Liver (tissue), 3 donors: ENCODE measurements at regions not wholly inside any gene's neighbourhood (a gene's known extent, or its start where the extent isn't known, plus 50 kb on each side); places are given as distances from the start of the nearest gene placed in this dataset.
"Not testable (repeated sequence)": the region's sequence is repeated elsewhere in the genome, so short reads cannot be mapped to it uniquely, and the experiment has no call there.

ENCODE experiments used
- EGR1 ChIP-seq, 2 donors: IDR thresholded peaks; 2 replicates each; pipeline ENCODE4 v1.6.1; 2016 to 2018; ENCODE audit warnings: antibody characterized with exemption in 2 of 2, low read depth in 2 of 2
- FOXA1 ChIP-seq: IDR thresholded peaks from 2 replicates; pipeline ENCODE4 v1.6.1; 2016; ENCODE audit warnings: antibody characterized with exemption
- GABPA ChIP-seq, 2 donors: IDR thresholded peaks in 1 of 2; conservative IDR thresholded peaks in 1 of 2; 2 replicates each; pipeline ENCODE4 v1.6.1; 2016; ENCODE audit warnings: antibody characterized with exemption in 2 of 2, mild to moderate bottlenecking in 1 of 2, moderate library complexity in 1 of 2
- JUND ChIP-seq, 2 donors: IDR thresholded peaks; 2 replicates each; pipeline ENCODE4 v1.6.1; 2016; ENCODE audit warnings: antibody characterized with exemption in 2 of 2
- RAD21 ChIP-seq, 2 donors: IDR thresholded peaks; 2 replicates each; pipeline ENCODE4 v1.6.1; 2016; ENCODE audit warnings: antibody characterized with exemption in 2 of 2, mild to moderate bottlenecking in 2 of 2
- RXRA ChIP-seq, 2 donors: IDR thresholded peaks; 2 replicates each; pipeline ENCODE4 v1.6.1; 2017 to 2018; ENCODE audit warnings: antibody characterized with exemption in 2 of 2, mild to moderate bottlenecking in 1 of 2
- SP1 ChIP-seq: IDR thresholded peaks from 2 replicates; pipeline ENCODE4 v1.6.1; 2018; ENCODE audit warnings: antibody characterized with exemption, mild to moderate bottlenecking
- TAF1 ChIP-seq: conservative IDR thresholded peaks from 2 replicates; pipeline ENCODE4 v1.6.1; 2016; ENCODE audit warnings: antibody characterized with exemption, mild to moderate bottlenecking
- YY1 ChIP-seq: IDR thresholded peaks from 2 replicates; pipeline ENCODE4 v1.6.1; 2016; ENCODE audit warnings: antibody characterized with exemption, mild to moderate bottlenecking
- TF ChIP-seq, protein P1 (sequence below): fragments of 150-350 bp; IDR thresholded peaks from 2 replicates; pipeline ENCODE4 v1.5.1; 2017; ENCODE audit warnings: improper control_type of control experiment, low read depth, low read length; ENCODE audit not compliant: missing input control
- TF ChIP-seq, protein P2 (sequence below): IDR thresholded peaks from 2 replicates; pipeline ENCODE4 v1.6.1; 2016; ENCODE audit warnings: antibody characterized with exemption, mild to moderate bottlenecking
- TF ChIP-seq, protein P3 (sequence below): IDR thresholded peaks from 2 replicates; pipeline ENCODE4 v1.6.1; 2016; ENCODE audit warnings: antibody characterized with exemption
- TF ChIP-seq, protein P4 (sequence below): IDR thresholded peaks from 2 replicates; pipeline ENCODE4 v1.6.1; 2016; ENCODE audit warnings: antibody characterized with exemption
- TF ChIP-seq, protein P5 (sequence below): IDR thresholded peaks from 2 replicates; pipeline ENCODE4 v1.6.1; 2016; ENCODE audit warnings: antibody characterized with exemption
- donor health status: healthy.
- donor health status: healthy.

DNA sequence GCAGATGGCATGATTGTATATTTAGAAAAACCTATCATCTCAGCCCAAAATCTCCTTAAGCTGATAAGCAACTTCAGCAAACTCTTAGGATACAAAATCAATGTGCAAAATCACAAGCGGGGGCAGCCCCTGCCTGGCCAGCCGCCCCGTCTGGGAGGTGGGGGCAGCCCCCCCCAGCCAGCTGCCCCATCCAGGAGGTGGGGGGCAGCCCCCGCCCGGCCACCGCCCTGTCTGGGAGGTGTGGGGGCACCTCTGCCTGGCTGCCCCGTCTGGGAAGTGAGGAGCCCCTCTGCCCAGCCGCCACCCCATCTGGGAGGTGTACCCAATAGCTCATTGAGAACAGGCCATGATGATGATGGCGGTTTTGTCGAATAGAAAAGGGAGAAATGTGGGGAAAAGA is 196.6 kb downstream of the RCHY1 start:
- TF ChIP-seq, protein P1, sequence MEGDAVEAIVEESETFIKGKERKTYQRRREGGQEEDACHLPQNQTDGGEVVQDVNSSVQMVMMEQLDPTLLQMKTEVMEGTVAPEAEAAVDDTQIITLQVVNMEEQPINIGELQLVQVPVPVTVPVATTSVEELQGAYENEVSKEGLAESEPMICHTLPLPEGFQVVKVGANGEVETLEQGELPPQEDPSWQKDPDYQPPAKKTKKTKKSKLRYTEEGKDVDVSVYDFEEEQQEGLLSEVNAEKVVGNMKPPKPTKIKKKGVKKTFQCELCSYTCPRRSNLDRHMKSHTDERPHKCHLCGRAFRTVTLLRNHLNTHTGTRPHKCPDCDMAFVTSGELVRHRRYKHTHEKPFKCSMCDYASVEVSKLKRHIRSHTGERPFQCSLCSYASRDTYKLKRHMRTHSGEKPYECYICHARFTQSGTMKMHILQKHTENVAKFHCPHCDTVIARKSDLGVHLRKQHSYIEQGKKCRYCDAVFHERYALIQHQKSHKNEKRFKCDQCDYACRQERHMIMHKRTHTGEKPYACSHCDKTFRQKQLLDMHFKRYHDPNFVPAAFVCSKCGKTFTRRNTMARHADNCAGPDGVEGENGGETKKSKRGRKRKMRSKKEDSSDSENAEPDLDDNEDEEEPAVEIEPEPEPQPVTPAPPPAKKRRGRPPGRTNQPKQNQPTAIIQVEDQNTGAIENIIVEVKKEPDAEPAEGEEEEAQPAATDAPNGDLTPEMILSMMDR, result not testable (repeated sequence)
- TF ChIP-seq, protein P2, sequence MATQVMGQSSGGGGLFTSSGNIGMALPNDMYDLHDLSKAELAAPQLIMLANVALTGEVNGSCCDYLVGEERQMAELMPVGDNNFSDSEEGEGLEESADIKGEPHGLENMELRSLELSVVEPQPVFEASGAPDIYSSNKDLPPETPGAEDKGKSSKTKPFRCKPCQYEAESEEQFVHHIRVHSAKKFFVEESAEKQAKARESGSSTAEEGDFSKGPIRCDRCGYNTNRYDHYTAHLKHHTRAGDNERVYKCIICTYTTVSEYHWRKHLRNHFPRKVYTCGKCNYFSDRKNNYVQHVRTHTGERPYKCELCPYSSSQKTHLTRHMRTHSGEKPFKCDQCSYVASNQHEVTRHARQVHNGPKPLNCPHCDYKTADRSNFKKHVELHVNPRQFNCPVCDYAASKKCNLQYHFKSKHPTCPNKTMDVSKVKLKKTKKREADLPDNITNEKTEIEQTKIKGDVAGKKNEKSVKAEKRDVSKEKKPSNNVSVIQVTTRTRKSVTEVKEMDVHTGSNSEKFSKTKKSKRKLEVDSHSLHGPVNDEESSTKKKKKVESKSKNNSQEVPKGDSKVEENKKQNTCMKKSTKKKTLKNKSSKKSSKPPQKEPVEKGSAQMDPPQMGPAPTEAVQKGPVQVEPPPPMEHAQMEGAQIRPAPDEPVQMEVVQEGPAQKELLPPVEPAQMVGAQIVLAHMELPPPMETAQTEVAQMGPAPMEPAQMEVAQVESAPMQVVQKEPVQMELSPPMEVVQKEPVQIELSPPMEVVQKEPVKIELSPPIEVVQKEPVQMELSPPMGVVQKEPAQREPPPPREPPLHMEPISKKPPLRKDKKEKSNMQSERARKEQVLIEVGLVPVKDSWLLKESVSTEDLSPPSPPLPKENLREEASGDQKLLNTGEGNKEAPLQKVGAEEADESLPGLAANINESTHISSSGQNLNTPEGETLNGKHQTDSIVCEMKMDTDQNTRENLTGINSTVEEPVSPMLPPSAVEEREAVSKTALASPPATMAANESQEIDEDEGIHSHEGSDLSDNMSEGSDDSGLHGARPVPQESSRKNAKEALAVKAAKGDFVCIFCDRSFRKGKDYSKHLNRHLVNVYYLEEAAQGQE, result not testable (repeated sequence)
- TF ChIP-seq RAD21 (IDR thresholded peaks at IDR 0.05); TAF1; GABPA (IDR thresholded peaks at IDR 0.05 in 1 of 2, conservative IDR thresholded peaks at IDR 0.05 in 1 of 2); YY1; EGR1 (IDR thresholded peaks at IDR 0.05; ENCODE audit: low read depth in 2 of 2); RXRA (IDR thresholded peaks at IDR 0.05); SP1; JUND (IDR thresholded peaks at IDR 0.05); FOXA1: not testable (repeated sequence)
- TF ChIP-seq, protein P3, sequence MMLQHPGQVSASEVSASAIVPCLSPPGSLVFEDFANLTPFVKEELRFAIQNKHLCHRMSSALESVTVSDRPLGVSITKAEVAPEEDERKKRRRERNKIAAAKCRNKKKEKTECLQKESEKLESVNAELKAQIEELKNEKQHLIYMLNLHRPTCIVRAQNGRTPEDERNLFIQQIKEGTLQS, result not testable (repeated sequence)
- TF ChIP-seq, protein P4, sequence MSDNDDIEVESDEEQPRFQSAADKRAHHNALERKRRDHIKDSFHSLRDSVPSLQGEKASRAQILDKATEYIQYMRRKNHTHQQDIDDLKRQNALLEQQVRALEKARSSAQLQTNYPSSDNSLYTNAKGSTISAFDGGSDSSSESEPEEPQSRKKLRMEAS, result not testable (repeated sequence)
- TF ChIP-seq, protein P5, sequence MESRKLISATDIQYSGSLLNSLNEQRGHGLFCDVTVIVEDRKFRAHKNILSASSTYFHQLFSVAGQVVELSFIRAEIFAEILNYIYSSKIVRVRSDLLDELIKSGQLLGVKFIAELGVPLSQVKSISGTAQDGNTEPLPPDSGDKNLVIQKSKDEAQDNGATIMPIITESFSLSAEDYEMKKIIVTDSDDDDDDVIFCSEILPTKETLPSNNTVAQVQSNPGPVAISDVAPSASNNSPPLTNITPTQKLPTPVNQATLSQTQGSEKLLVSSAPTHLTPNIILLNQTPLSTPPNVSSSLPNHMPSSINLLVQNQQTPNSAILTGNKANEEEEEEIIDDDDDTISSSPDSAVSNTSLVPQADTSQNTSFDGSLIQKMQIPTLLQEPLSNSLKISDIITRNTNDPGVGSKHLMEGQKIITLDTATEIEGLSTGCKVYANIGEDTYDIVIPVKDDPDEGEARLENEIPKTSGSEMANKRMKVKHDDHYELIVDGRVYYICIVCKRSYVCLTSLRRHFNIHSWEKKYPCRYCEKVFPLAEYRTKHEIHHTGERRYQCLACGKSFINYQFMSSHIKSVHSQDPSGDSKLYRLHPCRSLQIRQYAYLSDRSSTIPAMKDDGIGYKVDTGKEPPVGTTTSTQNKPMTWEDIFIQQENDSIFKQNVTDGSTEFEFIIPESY, result not testable (repeated sequence)
